GM18519 (cell line): ENCODE measurements at regions not wholly inside any gene's neighbourhood (a gene's known extent, or its start where the extent isn't known, plus 50 kb on each side); places are given as distances from the start of the nearest gene placed in this dataset.

ENCODE experiments used
- ATAC-seq: cut with Tn5 transposase; IDR thresholded peaks from one replicate; pipeline ENCODE4 v1.9.1; 2021; ENCODE audit warnings: mild to moderate bottlenecking, moderate library complexity; ENCODE audit not compliant: unreplicated experiment, low FRiP score

- no peak for ATAC-seq
These were observed 261.5 kb upstream of the LRTM1 start for GRCh38 chr3:55189359-55189801.

- no peak for ATAC-seq
These were observed 257.5 kb upstream of the LRTM1 start for GRCh38 chr3:55185380-55185779.

GRCh38 chr3:55183201-55183600, 255.3 kb upstream of the LRTM1 start:
- no peak for ATAC-seq

GRCh38 chr3:55180936-55181535, 253.2 kb upstream of the LRTM1 start:
- no peak for ATAC-seq

- no peak for ATAC-seq
These were observed 252.3 kb upstream of the LRTM1 start for GRCh38 chr3:55180161-55180560.

- no peak for ATAC-seq
These were observed 250.5 kb upstream of the LRTM1 start for GRCh38 chr3:55178336-55178735.

- no peak for ATAC-seq
These were observed 249.9 kb upstream of the LRTM1 start for GRCh38 chr3:55177749-55178148.

GRCh38 chr3:55175423-55175822, 247.6 kb upstream of the LRTM1 start:
- ATAC-seq = no peak

- ATAC-seq = no peak
These were observed 246.9 kb upstream of the LRTM1 start for GRCh38 chr3:55174747-55175146.

GRCh38 chr3:55173504-55173903, 245.6 kb upstream of the LRTM1 start:
- ATAC-seq = no peak

GRCh38 chr3:55172913-55173312, 245.1 kb upstream of the LRTM1 start:
- no peak for ATAC-seq

- no peak for ATAC-seq
These were observed 242.6 kb upstream of the LRTM1 start for GRCh38 chr3:55170444-55170843.

GRCh38 chr3:55169608-55170072, 241.8 kb upstream of the LRTM1 start:
- ATAC-seq = no peak

- ATAC-seq = no peak
These were observed 241.3 kb upstream of the LRTM1 start for GRCh38 chr3:55169161-55169560.

GRCh38 chr3:55167586-55168317, 239.9 kb upstream of the LRTM1 start:
- no peak for ATAC-seq

- peak; percentile 35 for ATAC-seq
These were observed 239.0 kb upstream of the LRTM1 start for GRCh38 chr3:55166576-55167555.

GRCh38 chr3:55165704-55166405, 238.0 kb upstream of the LRTM1 start:
- no peak for ATAC-seq

GRCh38 chr3:55165278-55165677, 237.4 kb upstream of the LRTM1 start:
- no peak for ATAC-seq

- ATAC-seq = no peak
These were observed 237.0 kb upstream of the LRTM1 start for GRCh38 chr3:55164876-55165275.

GRCh38 chr3:55164191-55164590, 236.3 kb upstream of the LRTM1 start:
- no peak for ATAC-seq
